IMR-90 (cell line): ENCODE measurements at regions not wholly inside any gene's neighbourhood (a gene's known extent, or its start where the extent isn't known, plus 50 kb on each side); places are given as distances from the start of the nearest gene placed in this dataset.

Experiments used
- ATAC-seq: fragments of 200-7000 bp; cut with Tn5 transposase; 2 replicates; pipeline ENCODE4 v1.9.1; 2020; ENCODE audit warnings: low read depth, mild to moderate bottlenecking, moderate library complexity
- BruUV-seq: library from RNA; stranded (reverse); fragments of 400-500 nt; replicated peaks from 2 replicates; lab custom pipeline; 2021; lab: Mats Ljungman, UMichigan
- CTCF ChIA-PET: fragments of 300-600 bp; formaldehyde crosslinking; extraction: SDS; loops from one replicate; lab custom pipeline; 2021; ENCODE audit warnings: antibody characterized with exemption; lab: Yijun Ruan, JAX
- POLR2A ChIA-PET: fragments of 300-600 bp; sonication (Branson Sonifier 250); formaldehyde crosslinking; loops from one replicate; lab custom pipeline; 2022; ENCODE audit warnings: antibody characterized with exemption; ENCODE audit not compliant: unreplicated experiment; lab: Charles Lee
- DNase-seq: peaks from one replicate; pipeline ENCODE4 v3.0.0; 2013
- H2AFZ ChIP-seq: replicated peaks from 2 replicates; pipeline ENCODE3; 2013; ENCODE audit warnings: low read length, mild to moderate bottlenecking; ENCODE audit not compliant: poor library complexity
- H2AK5ac ChIP-seq: 2 replicates; pipeline ENCODE4 v1.6.1; 2013; ENCODE audit warnings: low read depth, low read length, inconsistent platforms
- H2AK9ac ChIP-seq: replicated peaks from 2 replicates; pipeline ENCODE3; 2013; ENCODE audit warnings: mild to moderate bottlenecking, low read depth, low read length, moderate library complexity; ENCODE audit not compliant: poor library complexity
- H2BK120ac ChIP-seq: 2 replicates; pipeline ENCODE4 v1.6.1; 2013; ENCODE audit warnings: low read depth, low read length, inconsistent platforms
- H2BK15ac ChIP-seq: 3 replicates; pipeline ENCODE4 v1.6.1; 2013; ENCODE audit warnings: low read depth, low read length, inconsistent platforms
- H2BK20ac ChIP-seq: 2 replicates; pipeline ENCODE4 v1.6.1; 2013; ENCODE audit warnings: low read depth, mild to moderate bottlenecking, inconsistent platforms, low read length, moderate library complexity
- H2BK5ac ChIP-seq: 2 replicates; pipeline ENCODE4 v1.6.1; 2013; ENCODE audit warnings: mild to moderate bottlenecking, low read depth, low read length, inconsistent platforms; ENCODE audit not compliant: poor library complexity, severe bottlenecking
- H3K14ac ChIP-seq: replicated peaks from 2 replicates; pipeline ENCODE4 v1.6.1; 2013; ENCODE audit warnings: low read depth, low read length, inconsistent platforms
- H3K18ac ChIP-seq: 2 replicates; pipeline ENCODE4 v1.6.1; 2013; ENCODE audit warnings: low read depth, low read length, control low read depth
- H3K23ac ChIP-seq: 2 replicates; pipeline ENCODE4 v1.6.1; 2013; ENCODE audit warnings: low read depth, low read length, inconsistent platforms
- H3K27ac ChIP-seq: 2 replicates; pipeline ENCODE4 v1.5.1; 2013; ENCODE audit warnings: mild to moderate bottlenecking, control low read depth, low read length; ENCODE audit not compliant: insufficient read depth
- H3K27me3 ChIP-seq: 2 replicates; pipeline ENCODE4 v1.6.1; 2013; ENCODE audit warnings: low read length; ENCODE audit not compliant: control insufficient read depth, insufficient read depth
- H3K36me3 ChIP-seq: 2 replicates; pipeline ENCODE4 v1.6.1; 2013; ENCODE audit warnings: low read length, mixed read lengths; ENCODE audit not compliant: control insufficient read depth, insufficient read depth
- H3K4ac ChIP-seq: 2 replicates; pipeline ENCODE4 v1.6.1; 2013; ENCODE audit warnings: low read depth, low read length, inconsistent platforms
- H3K4me1 ChIP-seq: 2 replicates; pipeline ENCODE4 v1.6.1; 2013; ENCODE audit warnings: low read length, mixed read lengths; ENCODE audit not compliant: control insufficient read depth, insufficient read depth
- H3K4me2 ChIP-seq: 2 replicates; pipeline ENCODE4 v1.6.1; 2013; ENCODE audit warnings: low read depth, mild to moderate bottlenecking, control low read depth, low read length, moderate library complexity
- H3K4me3 ChIP-seq: 2 replicates; pipeline ENCODE4 v1.5.1; 2013; ENCODE audit warnings: low read depth, mild to moderate bottlenecking, control low read depth, low read length, moderate library complexity; ENCODE audit not compliant: insufficient read depth
- H3K56ac ChIP-seq: 2 replicates; pipeline ENCODE4 v1.6.1; 2013; ENCODE audit warnings: low read length, inconsistent platforms; ENCODE audit not compliant: insufficient read depth; ENCODE audit errors: extremely low read depth
- H3K79me1 ChIP-seq, 2 experiments: 2 replicates each; pipeline ENCODE4 v1.6.1; 2013; ENCODE audit warnings: low read length in 2 of 2, inconsistent platforms in 1 of 2, low read depth in 1 of 2
- H3K9ac ChIP-seq: 2 replicates; pipeline ENCODE4 v1.6.1; 2013; ENCODE audit warnings: low read depth, low read length, control low read depth
- H3K9me1 ChIP-seq: 2 replicates; pipeline ENCODE4 v1.6.1; 2013; ENCODE audit warnings: low read length, inconsistent platforms; ENCODE audit not compliant: insufficient read depth
- H3K9me3 ChIP-seq: 2 replicates; pipeline ENCODE4 v1.6.1; 2013; ENCODE audit warnings: low read length; ENCODE audit not compliant: control insufficient read depth, insufficient read depth
- H4K20me1 ChIP-seq: 2 replicates; pipeline ENCODE4 v1.6.1; 2013; ENCODE audit warnings: low read length, inconsistent platforms; ENCODE audit not compliant: insufficient read depth
- H4K5ac ChIP-seq: 2 replicates; pipeline ENCODE4 v1.6.1; 2013; ENCODE audit warnings: mild to moderate bottlenecking, low read depth, low read length, control low read depth
- H4K8ac ChIP-seq, 2 experiments: 2 replicates each; pipeline ENCODE4 v1.6.1; 2013; ENCODE audit warnings: low read depth in 2 of 2, low read length in 2 of 2, control low read depth in 1 of 2, inconsistent platforms in 1 of 2
- H4K91ac ChIP-seq: 2 replicates; pipeline ENCODE4 v1.6.1; 2013; ENCODE audit warnings: low read depth, low read length, inconsistent platforms; ENCODE audit not compliant: insufficient read depth
- CEBPB ChIP-seq: IDR thresholded peaks from 2 replicates; pipeline ENCODE4 v1.6.1; 2012; ENCODE audit warnings: low read depth, low read length, improper control_type of control experiment
- FOS ChIP-seq: fragments of 150-350 bp; IDR thresholded peaks from 2 replicates; pipeline ENCODE4 v1.6.1; 2016; ENCODE audit warnings: low read depth, low read length
- MAZ ChIP-seq: IDR thresholded peaks from 2 replicates; pipeline ENCODE4 v1.6.1; 2012; ENCODE audit warnings: low read depth, mild to moderate bottlenecking, low read length, improper control_type of control experiment, moderate library complexity, borderline replicate concordance
- MXI1 ChIP-seq: IDR thresholded peaks from 2 replicates; pipeline ENCODE4 v1.6.1; 2012; ENCODE audit warnings: low read depth, mild to moderate bottlenecking, low read length, moderate library complexity, borderline replicate concordance
- POLR2A ChIP-seq: IDR thresholded peaks from 2 replicates; pipeline ENCODE4 v1.6.1; 2012; ENCODE audit warnings: mild to moderate bottlenecking, low read depth, low read length
- RCOR1 ChIP-seq: IDR thresholded peaks from 2 replicates; pipeline ENCODE4 v1.6.1; 2012; ENCODE audit warnings: mild to moderate bottlenecking, low read length, improper control_type of control experiment; ENCODE audit not compliant: insufficient replicate concordance
- SMC3 ChIP-seq: fragments of 150-350 bp; IDR thresholded peaks from 2 replicates; pipeline ENCODE4 v1.6.1; 2016; ENCODE audit warnings: low read depth, mild to moderate bottlenecking, antibody characterized with exemption, low read length, moderate library complexity
- WGBS, 2 experiments: methylation state at CpG; one replicate each; pipeline versions ENCODE4 v1.1.5 to v1.1.7; 2013; ENCODE audit warnings: missing lambda C conversion rate in 2 of 2; ENCODE audit not compliant: insufficient read length in 1 of 2; ENCODE audit errors: extremely low coverage in 2 of 2; 5-methylcytosine and 5-hydroxymethylcytosine counted together
- dilution Hi-C: fragments of 300-500 bp; cut with HindIII; formaldehyde crosslinking; loops from one replicate; pipeline ENCODE4 v1.14.3; 2018; ENCODE audit warnings: low sequenced_read_pairs; ENCODE audit not compliant: unreplicated experiment
- in situ Hi-C: fragments of 300-500 bp; cut with MboI; formaldehyde crosslinking; loops from 3 replicates; pipeline ENCODE4 v1.14.3; 2019; ENCODE audit warnings: low sequenced_read_pairs, inconsistent platforms, mixed read lengths
- intact Hi-C: fragments of 100-400 bp; cut with micrococcal nuclease; formaldehyde crosslinking; loops from 2 replicates; pipeline ENCODE4 v1.10.0; 2022
- TF ChIP-seq, protein P1 (sequence below): fragments of 150-350 bp; IDR thresholded peaks from 2 replicates; pipeline ENCODE4 v1.6.1; 2016; ENCODE audit warnings: low read depth, mild to moderate bottlenecking, low read length, moderate library complexity, borderline replicate concordance

- 31% methylated on average over 7 of the region's 8 CpGs; no CpG with 5 or more reads in 1 of the 2 experiments for WGBS, 2 experiments
- dilution Hi-C loops, result no loop called here
- BruUV-seq, result no TSS peak
Observed at GRCh38 chr5:175802361-175802760, 69.0 kb upstream of the CPLX2 start.

More at GRCh38 chr5:175802361-175802760, 69.0 kb upstream of the CPLX2 start:
- in situ Hi-C loops (no loop called here), intact Hi-C loops (no loop called here)
- Histone ChIP-seq H2AFZ (no peak overlapping the region), H4K20me1 (no peaks in the 10 kb centered on the region), H3K27me3 (peaks cover 15% of the 10 kb centered on the region), H2BK120ac (no peak overlapping the region), H3K36me3 (no peaks in the 10 kb centered on the region), H3K14ac (no peak overlapping the region), H3K23ac (no peak overlapping the region), H3K56ac (no peak overlapping the region), H2AK5ac (no peak overlapping the region), H4K91ac (no peak overlapping the region), H3K18ac (no peak overlapping the region), H3K9ac (no peak overlapping the region), H3K4me3 (no peak overlapping the region), H3K4me2 (no peak overlapping the region), H2BK5ac (no peak overlapping the region), H3K9me3 (no peaks in the 10 kb centered on the region), H4K8ac (no peak overlapping the region), H2BK20ac (no peak overlapping the region), H4K5ac (no peak overlapping the region), H2AK9ac (no peak overlapping the region), H3K27ac (no peak overlapping the region), H3K4me1 (peaks cover 1% of the 10 kb centered on the region; the same call in 1 of the 2 replicates), H3K4ac (no peak overlapping the region), H3K79me1 (no peaks in the 10 kb centered on the region), H3K9me1 (no peaks in the 10 kb centered on the region), H2BK15ac (no peak overlapping the region)
- TF ChIP-seq MAZ, result no peak
- TF ChIP-seq RCOR1, result no peak
- no peak for TF ChIP-seq FOS
- TF ChIP-seq, protein P1, sequence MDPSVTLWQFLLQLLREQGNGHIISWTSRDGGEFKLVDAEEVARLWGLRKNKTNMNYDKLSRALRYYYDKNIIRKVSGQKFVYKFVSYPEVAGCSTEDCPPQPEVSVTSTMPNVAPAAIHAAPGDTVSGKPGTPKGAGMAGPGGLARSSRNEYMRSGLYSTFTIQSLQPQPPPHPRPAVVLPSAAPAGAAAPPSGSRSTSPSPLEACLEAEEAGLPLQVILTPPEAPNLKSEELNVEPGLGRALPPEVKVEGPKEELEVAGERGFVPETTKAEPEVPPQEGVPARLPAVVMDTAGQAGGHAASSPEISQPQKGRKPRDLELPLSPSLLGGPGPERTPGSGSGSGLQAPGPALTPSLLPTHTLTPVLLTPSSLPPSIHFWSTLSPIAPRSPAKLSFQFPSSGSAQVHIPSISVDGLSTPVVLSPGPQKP, result no peak
- TF ChIP-seq MXI1, result no peak
- no peak for TF ChIP-seq CEBPB
- no peak for TF ChIP-seq POLR2A
- TF ChIP-seq SMC3, result no peak
- DNase-seq (no peak), ATAC-seq (no peak)
- ChIA-PET CTCF (no interaction called here), POLR2A (no interaction called here)
